ENCODE measurements at regions not wholly inside any gene's neighbourhood (a gene's known extent, or its start where the extent isn't known, plus 50 kb on each side); places are given as distances from the start of the nearest gene placed in this dataset.
"Not testable (repeated sequence)": the region's sequence is repeated elsewhere in the genome, so short reads cannot be mapped to it uniquely, and the experiment has no call there.

DNA sequence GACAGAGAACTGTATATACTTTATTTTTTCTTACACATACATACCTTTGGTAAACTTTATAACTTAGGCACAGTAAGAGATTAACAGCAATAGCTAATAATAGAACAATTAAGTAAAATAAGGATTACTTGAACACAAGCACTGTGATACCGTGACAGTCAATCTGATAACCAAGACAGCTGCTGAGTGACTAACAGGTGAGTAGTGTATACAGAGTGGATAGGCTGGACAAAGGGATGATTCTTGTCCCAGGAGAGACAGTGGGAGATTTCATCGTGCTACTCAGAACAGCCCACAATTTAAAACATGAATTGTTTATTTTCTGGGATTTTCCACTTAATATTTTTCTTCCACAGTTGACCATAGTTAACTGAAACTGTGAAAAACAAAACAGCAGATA is 411.8 kb downstream of the PPP1R2C start:
- POLR2A ChIA-PET, result no interaction called here
- CTCF ChIA-PET, result no interaction called here

DNA sequence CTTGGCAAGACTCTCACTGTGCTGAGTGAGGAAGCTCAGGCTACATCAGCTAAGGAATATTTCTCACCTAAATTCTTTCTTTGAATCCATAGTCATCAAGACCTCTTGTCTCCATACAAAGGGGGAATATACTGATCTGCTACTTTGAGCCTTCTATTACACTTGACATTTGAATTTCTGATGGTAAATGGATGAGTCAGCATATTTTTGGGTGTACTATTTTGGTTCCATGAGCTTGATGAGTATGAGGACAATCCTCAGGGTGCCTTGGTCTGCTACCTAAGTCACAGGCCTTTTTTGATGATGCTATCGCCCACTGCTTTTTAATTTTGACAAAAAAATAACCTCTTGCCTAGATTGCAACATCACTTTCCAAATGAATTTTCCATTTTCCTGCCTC is 415.7 kb downstream of the PPP1R2C start:
- CTCF ChIA-PET, result no interaction called here
- POLR2A ChIA-PET, result no interaction called here

DNA sequence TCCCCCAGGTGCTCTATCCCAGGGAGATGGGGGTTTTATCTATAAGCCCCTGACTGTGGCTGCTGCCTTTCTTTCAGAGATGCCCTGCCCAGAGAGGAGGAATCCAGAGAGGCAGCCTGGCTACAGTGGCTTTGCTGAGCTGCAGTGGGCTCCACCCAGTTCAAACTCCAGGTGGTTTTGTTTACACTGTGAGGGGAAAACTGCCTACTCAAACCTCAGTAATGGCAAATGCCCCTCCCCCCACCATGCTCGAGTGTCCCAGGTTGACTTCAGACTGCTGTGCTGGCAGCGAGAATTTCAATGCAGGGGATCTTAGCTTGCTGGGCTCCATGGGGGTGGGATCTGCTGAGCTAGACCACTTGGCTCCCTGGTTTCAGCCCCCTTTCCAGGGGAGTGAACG is 419.6 kb upstream of the CASK start:
- POLR2A ChIA-PET, CTCF ChIA-PET: not testable (repeated sequence)
